DOHH2 (cell line): ENCODE measurements at regions not wholly inside any gene's neighbourhood (a gene's known extent, or its start where the extent isn't known, plus 50 kb on each side); places are given as distances from the start of the nearest gene placed in this dataset.

Source experiments
- CTCF ChIP-seq: fragments of 200-600 bp; sonication (generic); IDR thresholded peaks from one replicate; pipeline ENCODE4 v1.5.1; 2014; ENCODE audit warnings: antibody characterized with exemption, mild to moderate bottlenecking, low read depth, low read length; ENCODE audit not compliant: poor library complexity, severe bottlenecking
- EZH2phosphoT487 ChIP-seq: fragments of 200-600 bp; sonication (generic); IDR thresholded peaks from 2 replicates; pipeline ENCODE4 v1.6.1; 2017; ENCODE audit warnings: borderline replicate concordance, mild to moderate bottlenecking, antibody characterized with exemption, low read length, moderate library complexity, mixed read lengths

- TF ChIP-seq CTCF, result no peak
- TF ChIP-seq EZH2phosphoT487, result no peak
These were observed 1098.1 kb downstream of the NCAM2 start for GRCh38 chr21:22096314-22096713.
